Skeletal muscle tissue (tissue), 3 donors: ENCODE measurements at regions not wholly inside any gene's neighbourhood (a gene's known extent, or its start where the extent isn't known, plus 50 kb on each side); places are given as distances from the start of the nearest gene placed in this dataset.

Source experiments
- H3K27ac ChIP-seq: one replicate; pipeline ENCODE4 v1.7.0; 2013; ENCODE audit warnings: mild to moderate bottlenecking, low read depth, low read length, inconsistent platforms
- H3K27me3 ChIP-seq, 3 donors: one replicate each; pipeline ENCODE4 v1.7.0; 2013; ENCODE audit warnings: low read length in 3 of 3; ENCODE audit not compliant: control insufficient read depth in 3 of 3, insufficient read depth in 3 of 3
- H3K36me3 ChIP-seq, 3 donors: one replicate each; pipeline ENCODE4 v1.7.0; 2013; ENCODE audit warnings: low read length in 3 of 3; ENCODE audit not compliant: control insufficient read depth in 3 of 3, insufficient read depth in 3 of 3
- H3K4me1 ChIP-seq, 3 donors: one replicate each; pipeline ENCODE4 v1.7.0; 2013; ENCODE audit warnings: low read length in 3 of 3, mild to moderate bottlenecking in 3 of 3; ENCODE audit not compliant: control insufficient read depth in 3 of 3, insufficient read depth in 3 of 3
- H3K4me3 ChIP-seq, 3 donors: one replicate each; pipeline ENCODE4 v1.7.0; 2013; ENCODE audit warnings: low read length in 3 of 3
- H3K9ac ChIP-seq, 3 donors: one replicate each; pipeline ENCODE4 v1.7.0; 2013; ENCODE audit warnings: low read length in 3 of 3, mild to moderate bottlenecking in 3 of 3, moderate library complexity in 2 of 3, low read depth in 1 of 3
- H3K9me3 ChIP-seq, 3 donors: one replicate each; pipeline ENCODE4 v1.7.0; 2013; ENCODE audit warnings: low read length in 3 of 3; ENCODE audit not compliant: control insufficient read depth in 3 of 3
- donor health status: Osteomylitis.

DNA sequence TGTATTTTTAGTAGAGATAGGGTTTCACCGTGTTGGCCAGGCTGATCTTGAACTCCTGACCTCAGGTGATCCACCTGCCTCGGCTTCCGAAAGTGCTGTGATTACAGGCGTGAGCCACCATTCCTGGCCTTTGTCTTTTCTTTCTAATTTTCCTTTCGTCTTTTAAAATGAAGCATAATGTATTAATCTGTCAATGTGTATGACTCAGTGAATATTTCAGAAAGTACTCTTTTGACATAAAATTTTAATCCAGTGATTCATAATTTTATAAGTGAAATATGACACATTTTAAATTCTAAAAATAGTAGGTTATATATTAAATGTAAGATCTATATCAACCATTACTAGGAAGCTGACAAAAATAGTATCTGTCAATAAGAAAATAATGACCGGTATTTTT, 1059.0 kb upstream of the PRMT6 start:
- Histone ChIP-seq H3K9me3 (peaks cover 0 to 3% (median 0%) of the 10 kb centered on the region in 3 donors), H3K4me3 (no peak overlapping the region), H3K4me1 (no peaks in the 10 kb centered on the region), H3K36me3 (no peaks in the 10 kb centered on the region), H3K27ac (no peak overlapping the region), H3K9ac (no peak overlapping the region), H3K27me3 (no peaks in the 10 kb centered on the region)

DNA sequence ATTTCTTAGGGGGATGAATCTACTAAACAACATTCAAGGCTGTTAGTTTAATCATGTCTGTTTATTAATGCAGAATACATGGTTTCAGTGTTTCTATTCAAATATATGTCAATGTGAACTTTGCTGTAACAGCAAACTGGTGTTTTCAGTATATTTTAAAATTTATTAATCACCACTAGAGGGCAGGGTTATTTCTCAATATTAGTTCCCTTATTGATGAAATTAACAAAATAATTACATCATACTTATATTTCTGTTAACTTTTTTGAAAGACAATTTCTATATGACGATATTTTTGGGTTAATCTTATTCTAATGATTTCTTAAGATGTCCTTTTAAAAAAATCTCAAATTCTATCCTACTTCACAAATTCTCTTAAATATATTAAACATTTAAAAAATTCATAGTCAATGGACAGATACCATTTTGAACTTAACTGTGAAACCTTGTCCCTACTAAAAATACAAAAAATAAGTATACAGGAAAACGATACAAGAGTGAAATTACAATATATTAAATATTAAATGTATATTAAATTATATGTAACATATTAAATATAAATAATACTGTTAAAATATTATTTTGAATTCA, 1034.1 kb upstream of the PRMT6 start:
- H3K4me1 ChIP-seq, result no peaks in the 10 kb centered on the region
- no peaks in the 10 kb centered on the region for H3K9me3 ChIP-seq
- no peak overlapping the region for H3K27ac ChIP-seq
- no peaks in the 10 kb centered on the region for H3K36me3 ChIP-seq
- no peak overlapping the region for H3K4me3 ChIP-seq
- H3K9ac ChIP-seq, result no peak overlapping the region
- no peaks in the 10 kb centered on the region for H3K27me3 ChIP-seq

DNA sequence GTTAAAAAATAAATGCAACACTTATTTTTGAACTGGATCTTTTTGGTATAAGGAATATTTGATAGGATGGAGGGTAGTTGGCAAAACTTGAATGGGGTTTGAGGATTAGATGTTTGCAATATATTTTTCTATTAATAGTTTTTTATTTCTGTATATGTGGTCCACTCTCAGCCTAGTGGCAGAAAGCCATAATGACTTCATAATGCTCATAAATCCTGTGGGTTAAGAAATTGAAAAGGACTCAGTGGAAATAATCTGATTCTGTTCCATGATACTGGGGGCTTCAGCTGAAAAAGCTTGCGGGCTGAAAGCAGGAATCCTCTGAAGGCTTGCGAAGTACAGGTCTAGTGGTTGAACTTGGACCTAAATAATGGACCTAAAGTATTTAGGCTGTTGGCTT, 1028.6 kb upstream of the PRMT6 start:
- Histone ChIP-seq H3K4me3 (no peak overlapping the region), H3K9me3 (no peaks in the 10 kb centered on the region), H3K9ac (no peak overlapping the region), H3K27ac (no peak overlapping the region), H3K4me1 (no peaks in the 10 kb centered on the region), H3K27me3 (no peaks in the 10 kb centered on the region), H3K36me3 (no peaks in the 10 kb centered on the region)

DNA sequence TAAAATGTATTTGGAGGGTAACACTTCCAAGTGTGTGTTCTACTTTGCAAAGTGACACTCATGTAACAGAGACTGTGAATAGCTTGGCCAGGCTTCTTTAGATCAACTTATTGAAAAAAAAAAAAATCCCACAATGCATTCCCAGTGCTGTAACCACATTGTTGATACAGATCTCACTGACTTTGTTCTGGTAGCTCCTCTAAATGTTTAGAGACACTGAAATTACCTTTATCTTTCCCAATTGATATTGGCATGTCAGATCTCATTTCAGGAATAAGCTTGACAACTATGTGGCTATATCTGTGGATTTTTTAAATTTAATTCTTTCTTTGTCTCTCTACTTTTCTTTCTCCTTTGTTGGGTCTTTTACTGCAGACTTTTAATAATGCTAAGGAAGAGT, 1018.9 kb upstream of the PRMT6 start:
- no peaks in the 10 kb centered on the region for H3K36me3 ChIP-seq
- no peak overlapping the region for H3K4me3 ChIP-seq
- no peaks in the 10 kb centered on the region for H3K27me3 ChIP-seq
- peaks cover 0 to 5% (median 5%) of the 10 kb centered on the region in 3 donors for H3K9me3 ChIP-seq
- H3K27ac ChIP-seq, result no peak overlapping the region
- no peak overlapping the region for H3K9ac ChIP-seq
- no peaks in the 10 kb centered on the region for H3K4me1 ChIP-seq

DNA sequence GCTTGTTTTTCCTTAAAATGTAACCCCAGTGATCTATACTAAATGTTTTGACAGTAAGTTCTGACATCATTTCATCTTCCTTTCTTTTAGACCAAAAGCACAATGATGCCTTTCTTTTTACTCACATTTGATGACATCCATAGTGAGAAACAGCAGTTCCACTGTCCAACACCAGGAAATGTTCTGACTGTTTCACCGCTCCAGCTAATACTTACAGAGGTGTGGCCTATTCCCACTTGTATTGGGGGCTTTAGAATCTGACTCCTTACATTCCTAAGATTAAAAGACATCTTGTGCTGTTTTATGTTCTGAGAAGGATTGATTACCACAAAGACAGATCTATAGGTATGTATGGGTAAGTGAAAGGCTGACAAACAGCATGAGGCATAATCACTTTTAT, 1018.2 kb upstream of the PRMT6 start:
- Histone ChIP-seq H3K4me3 (no peak overlapping the region), H3K27me3 (no peaks in the 10 kb centered on the region)

DNA sequence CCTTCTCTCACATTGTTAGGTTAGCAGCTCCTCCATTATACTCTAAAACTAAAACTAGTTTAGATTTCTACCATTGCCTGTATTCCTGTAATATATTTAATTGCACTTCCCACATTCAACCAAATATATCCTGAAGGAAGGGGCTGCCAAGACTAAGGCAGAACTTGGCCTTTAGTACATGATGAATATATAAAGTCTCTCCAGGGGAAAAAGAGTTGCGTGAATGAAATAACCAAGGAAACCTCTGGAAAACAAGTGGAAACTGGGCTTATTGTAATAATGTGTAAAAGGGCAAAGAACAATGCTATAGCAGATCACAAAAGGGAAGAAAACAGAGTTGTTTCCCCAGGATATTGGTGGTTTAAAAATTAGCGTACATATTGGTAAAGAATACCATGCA, 1012.5 kb upstream of the PRMT6 start:
- H3K27me3 ChIP-seq, result no peaks in the 10 kb centered on the region
- H3K27ac ChIP-seq, result no peak overlapping the region
- no peak overlapping the region for H3K9ac ChIP-seq
- H3K36me3 ChIP-seq, result no peaks in the 10 kb centered on the region
- peaks cover 0 to 5% (median 0%) of the 10 kb centered on the region in 3 donors for H3K9me3 ChIP-seq
- no peaks in the 10 kb centered on the region for H3K4me1 ChIP-seq
- H3K4me3 ChIP-seq, result no peak overlapping the region

More for the DNA sequence above, 1018.2 kb upstream of the PRMT6 start:
- Histone ChIP-seq H3K9ac (no peak overlapping the region), H3K9me3 (peaks cover 0 to 5% (median 5%) of the 10 kb centered on the region in 3 donors), H3K27ac (no peak overlapping the region), H3K4me1 (no peaks in the 10 kb centered on the region), H3K36me3 (no peaks in the 10 kb centered on the region)

DNA sequence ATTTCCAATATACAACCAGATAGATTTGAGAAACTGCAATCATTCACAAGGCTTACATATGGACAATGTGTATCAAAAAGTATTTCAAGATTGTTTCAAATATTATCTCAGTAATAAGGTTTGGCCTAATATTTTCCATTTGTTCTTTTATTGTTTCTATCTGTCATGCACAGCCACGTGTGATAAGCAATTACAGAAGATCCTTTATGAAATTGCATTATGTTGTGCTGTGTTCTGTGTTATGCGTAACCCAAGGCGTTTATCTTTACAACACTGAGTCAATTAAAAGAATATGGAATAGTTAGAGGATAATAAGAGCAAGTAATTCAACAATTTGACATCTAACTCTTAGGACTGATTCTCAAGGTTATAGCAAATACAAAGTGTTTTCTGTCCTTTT, 1009.3 kb upstream of the PRMT6 start:
- H3K4me1 ChIP-seq, result no peaks in the 10 kb centered on the region
- H3K27ac ChIP-seq, result no peak overlapping the region
- no peaks in the 10 kb centered on the region for H3K27me3 ChIP-seq
- H3K9ac ChIP-seq, result no peak overlapping the region
- H3K4me3 ChIP-seq, result no peak overlapping the region
- no peaks in the 10 kb centered on the region for H3K9me3 ChIP-seq
- H3K36me3 ChIP-seq, result no peaks in the 10 kb centered on the region

DNA sequence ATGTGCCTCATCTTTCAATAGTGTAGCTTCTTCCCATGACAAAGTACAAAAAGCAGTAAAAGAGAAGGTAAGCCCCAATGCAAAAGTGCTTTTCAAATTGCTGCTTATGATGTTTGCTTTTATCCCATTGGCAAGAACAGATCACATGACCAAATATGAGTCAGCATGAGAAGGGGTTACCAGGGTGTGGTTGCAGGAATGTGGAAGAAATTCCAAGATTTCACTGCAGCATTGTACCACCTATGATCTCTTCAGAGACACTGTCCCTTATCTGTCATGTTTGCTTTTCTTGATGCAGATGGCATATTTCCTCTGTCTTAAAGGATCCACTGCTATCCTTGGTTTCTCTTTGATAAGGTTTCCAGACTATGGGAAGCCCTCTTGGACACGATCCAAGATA, 1006.9 kb upstream of the PRMT6 start:
- no peak overlapping the region for H3K4me3 ChIP-seq
- no peaks in the 10 kb centered on the region for H3K4me1 ChIP-seq
- no peaks in the 10 kb centered on the region for H3K27me3 ChIP-seq

DNA sequence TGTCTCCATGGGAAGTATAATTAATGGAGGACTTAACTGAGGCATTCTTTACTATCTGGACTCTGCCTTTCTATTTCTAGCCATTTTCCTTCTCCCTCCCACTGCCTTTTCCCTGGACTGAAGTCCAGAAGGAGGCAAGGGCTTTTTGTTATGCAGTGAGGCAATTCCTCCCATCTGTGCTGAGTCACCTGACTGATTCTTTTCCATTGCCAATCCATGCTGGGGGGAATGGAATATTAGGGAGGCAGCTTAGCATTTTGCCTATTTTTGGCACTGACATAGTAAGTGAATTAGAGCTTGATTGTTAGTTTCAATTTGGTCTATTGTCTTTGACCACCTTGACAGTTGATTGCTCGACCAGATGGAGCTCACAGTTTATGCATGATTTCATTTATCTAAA, 1000.6 kb upstream of the PRMT6 start:
- Histone ChIP-seq H3K4me3 (no peak overlapping the region), H3K9ac (no peak overlapping the region), H3K27ac (no peak overlapping the region), H3K27me3 (no peaks in the 10 kb centered on the region), H3K9me3 (no peaks in the 10 kb centered on the region), H3K4me1 (no peaks in the 10 kb centered on the region), H3K36me3 (no peaks in the 10 kb centered on the region)

More for the DNA sequence above, 1006.9 kb upstream of the PRMT6 start:
- Histone ChIP-seq H3K9me3 (no peaks in the 10 kb centered on the region), H3K9ac (no peak overlapping the region), H3K27ac (no peak overlapping the region), H3K36me3 (no peaks in the 10 kb centered on the region)

DNA sequence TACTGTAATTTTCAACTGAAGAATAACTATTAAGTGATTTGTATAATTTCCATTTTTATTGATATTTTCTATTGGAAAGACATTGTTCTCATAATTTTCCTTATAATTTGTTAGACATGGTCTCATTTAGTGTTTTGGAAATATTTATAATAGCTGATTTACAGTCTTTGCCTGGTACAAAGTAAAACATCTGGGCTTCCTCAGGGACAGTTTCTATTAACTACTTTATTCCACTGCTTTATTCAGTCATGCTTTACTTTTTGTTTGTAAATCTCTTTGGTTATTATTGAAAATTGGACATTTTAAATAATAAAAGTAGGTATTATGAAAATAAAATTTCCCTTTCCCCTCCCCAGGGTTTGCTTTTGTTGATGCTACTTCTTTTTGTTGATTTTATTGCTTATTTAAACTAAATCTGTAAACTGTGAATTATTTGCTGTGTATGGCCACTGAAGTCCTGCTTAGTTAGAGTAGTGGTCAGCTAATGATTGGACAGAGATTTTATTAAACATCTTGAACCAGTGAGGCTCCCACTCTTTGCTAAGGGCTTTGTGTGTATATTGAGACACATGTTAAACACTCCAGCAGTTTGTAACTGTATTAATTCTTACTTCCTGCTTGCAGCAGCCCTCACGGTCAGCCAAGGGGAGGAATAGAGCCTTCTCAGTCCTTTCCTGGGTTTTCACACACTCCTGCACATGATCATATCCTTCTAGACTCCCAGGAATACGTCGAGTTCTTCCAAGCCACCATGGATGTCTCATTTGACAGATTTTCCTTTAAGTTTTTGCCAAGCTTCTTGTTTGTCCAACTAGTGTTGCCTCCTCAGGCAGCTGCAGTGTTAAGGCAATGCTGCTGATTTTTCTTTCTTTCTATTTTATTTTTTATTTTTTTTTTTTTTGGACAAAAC, 994.6 kb upstream of the PRMT6 start:
- H3K36me3 ChIP-seq, result no peaks in the 10 kb centered on the region
- H3K4me3 ChIP-seq, result no peak overlapping the region
- H3K9ac ChIP-seq, result no peak overlapping the region
- no peaks in the 10 kb centered on the region for H3K9me3 ChIP-seq
- no peak overlapping the region for H3K27ac ChIP-seq
- no peaks in the 10 kb centered on the region for H3K27me3 ChIP-seq
- H3K4me1 ChIP-seq, result no peaks in the 10 kb centered on the region
